Stimulated activated CD4-positive, alpha-beta T cell treated with anti-CD3 and anti-CD28 coated beads, Interleukin-15, amount 100 ng/mL, for 24 hours (primary cell): ENCODE measurements at regions not wholly inside any gene's neighbourhood (a gene's known extent, or its start where the extent isn't known, plus 50 kb on each side); places are given as distances from the start of the nearest gene placed in this dataset.
"Not testable (repeated sequence)": the region's sequence is repeated elsewhere in the genome, so short reads cannot be mapped to it uniquely, and the experiment has no call there.

Source experiments
- DNase-seq: peaks from one replicate; pipeline ENCODE4 v3.0.0-alpha.2; 2020

GRCh38 chr2:226467221-226467620, 332.4 kb downstream of the IRS1 start:
- no peak for DNase-seq

DNA sequence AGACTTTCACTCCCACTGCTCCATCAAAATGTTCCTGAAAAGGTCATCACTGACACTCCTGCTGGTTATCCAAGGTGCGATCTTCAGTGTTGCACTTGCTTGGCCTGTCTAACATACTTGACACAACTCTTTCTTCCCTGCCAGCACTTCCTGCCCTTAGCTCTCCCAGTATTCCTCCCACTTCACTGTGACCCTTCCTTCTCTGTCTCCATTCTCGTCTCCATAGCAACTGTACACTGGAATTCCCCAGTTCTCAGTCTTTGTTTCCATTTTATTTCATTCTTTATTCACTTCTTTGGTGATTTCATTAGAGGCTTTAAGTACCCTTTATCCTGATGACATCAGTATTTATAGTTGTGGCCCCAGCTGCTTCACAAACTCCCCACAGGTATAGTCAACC, 333.0 kb downstream of the IRS1 start:
- DNase-seq: no peak

- DNase-seq: no peak
Measured at GRCh38 chr2:226466124-226466523, 333.5 kb downstream of the IRS1 start.

DNA sequence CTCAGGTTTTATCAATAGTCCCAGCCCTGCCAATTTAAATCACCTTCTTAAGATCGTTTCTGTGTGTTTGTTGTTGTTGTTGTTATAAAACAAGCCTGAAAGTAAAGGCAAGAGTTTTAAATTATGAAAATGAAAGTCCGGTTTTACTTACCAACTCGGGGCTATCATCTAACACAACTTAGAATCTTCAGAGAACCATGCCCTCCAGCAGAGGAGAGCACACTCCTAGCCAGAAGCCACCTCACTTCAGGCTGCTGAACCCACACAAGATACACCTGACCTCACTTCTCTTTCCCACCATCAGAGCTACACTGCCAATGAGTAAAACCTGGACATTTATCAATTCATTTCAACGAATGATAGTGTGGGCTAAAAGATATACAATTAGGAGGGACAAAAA, 335.2 kb downstream of the IRS1 start:
- DNase-seq: no peak

DNA sequence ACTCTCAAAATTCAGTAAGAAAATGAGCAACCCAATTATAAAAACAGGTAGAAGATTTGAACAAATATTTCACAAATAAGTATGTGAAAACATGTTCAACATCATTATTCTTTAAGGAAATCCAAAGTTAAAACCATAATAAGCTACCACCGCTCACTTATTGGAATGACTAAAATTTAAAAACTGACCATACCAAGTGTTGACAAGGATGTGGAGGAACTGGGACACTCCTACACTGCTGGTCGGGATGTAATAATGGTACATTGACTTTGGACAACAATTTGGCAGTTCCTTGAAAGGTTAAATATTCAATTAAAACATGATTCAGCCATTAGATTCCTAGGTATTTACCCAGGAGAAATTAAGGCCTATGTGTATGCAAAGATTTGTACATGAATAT, 336.5 kb downstream of the IRS1 start:
- DNase-seq: no peak

DNA sequence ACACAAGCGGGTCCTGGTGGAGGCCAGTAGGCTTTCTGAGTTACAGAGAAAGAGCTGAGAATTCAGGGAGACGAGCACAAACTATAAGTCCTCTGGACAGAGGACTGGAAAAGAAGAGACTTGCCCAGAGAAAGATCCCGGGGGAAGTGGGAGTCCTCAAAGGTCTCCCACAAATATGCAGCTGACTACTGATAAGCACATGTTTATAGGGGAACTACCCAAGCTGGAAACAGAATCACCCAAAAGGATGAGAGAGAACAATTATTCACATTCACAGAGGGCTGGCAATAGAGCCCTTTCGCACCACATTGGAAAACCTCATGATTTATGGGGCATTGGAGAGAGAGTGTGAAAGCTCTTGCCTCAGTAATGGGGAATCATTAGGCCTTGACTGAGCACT, 337.6 kb downstream of the IRS1 start:
- no peak for DNase-seq

DNA sequence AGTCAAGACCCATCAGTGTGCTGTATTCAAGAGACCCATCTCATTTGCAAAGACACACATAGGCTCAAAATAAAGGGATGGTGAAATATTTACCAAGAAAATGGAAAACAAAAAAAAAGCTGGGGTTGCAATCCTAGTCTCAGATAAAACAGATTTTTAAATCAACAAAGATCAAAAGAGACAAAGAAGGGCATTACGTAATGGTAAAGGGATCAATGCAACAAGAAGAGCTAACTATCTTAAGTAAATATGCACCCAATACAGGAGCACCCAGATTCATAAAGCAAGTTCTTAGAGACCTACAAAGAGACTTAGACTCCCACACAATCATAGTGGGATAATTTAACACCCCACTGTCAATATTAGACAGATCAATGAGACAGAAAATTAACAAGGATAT, 343.5 kb downstream of the IRS1 start:
- not testable (repeated sequence) for DNase-seq

- no peak for DNase-seq
Measured at GRCh38 chr2:226452768-226453167, 346.9 kb downstream of the IRS1 start.

DNA sequence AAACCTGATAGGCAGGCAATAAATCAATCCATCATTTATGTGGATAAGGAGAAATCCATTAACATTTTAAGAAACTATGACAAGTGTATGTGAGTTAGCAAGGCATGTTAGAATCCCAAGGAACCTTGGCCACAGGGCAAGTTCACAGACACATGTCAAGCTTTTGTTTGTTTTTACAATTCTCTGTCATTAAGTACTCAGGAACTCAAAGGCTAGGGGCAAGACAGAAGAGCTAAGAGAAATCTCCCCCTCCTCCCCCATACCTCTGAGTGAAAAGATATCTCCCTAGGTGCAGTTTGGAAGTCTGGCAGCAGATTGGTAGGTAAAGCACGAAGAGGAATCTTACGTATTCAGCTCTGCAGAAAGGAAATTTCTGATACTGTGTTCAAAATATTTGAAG, 348.1 kb downstream of the IRS1 start:
- no peak for DNase-seq

GRCh38 chr2:226450141-226450540, 349.5 kb downstream of the IRS1 start:
- no peak for DNase-seq

- DNase-seq: no peak
Measured at GRCh38 chr2:226447338-226448300, 352.0 kb downstream of the IRS1 start.

GRCh38 chr2:226446406-226447001, 353.1 kb downstream of the IRS1 start:
- DNase-seq: no peak

DNA sequence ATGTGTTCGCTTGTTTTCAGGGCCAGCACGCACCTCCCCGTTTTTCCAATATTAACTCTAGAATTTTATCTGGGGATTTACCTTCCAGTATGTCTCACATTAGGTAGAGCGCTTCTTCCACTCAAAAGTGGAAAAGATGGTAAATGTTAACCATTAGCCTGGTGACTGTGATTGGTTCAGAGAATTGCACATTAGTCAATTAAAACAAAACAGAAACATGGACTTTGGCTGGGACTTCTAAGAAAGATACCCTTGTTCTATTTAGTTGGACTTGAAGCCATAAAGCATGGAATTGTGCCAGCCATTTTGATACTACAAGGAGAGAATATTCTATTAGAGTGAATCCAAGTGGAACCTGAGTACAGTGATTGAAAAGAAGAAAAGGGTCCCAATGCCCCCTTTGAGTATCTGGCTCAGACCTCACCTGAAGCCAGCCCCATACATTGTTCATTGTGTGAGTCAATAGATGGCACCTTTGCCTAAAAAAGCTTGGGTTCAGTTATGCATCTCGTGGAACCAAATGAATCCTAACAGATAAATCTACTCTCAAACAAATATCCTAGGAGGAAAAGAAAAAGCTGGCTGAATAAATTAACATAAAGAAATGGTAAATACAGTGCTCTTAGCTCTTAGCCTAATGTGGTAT, 354.3 kb downstream of the IRS1 start:
- DNase-seq: no peak

GRCh38 chr2:226443112-226443511, 356.5 kb downstream of the IRS1 start:
- no peak for DNase-seq

GRCh38 chr2:226440127-226440918, 359.3 kb downstream of the IRS1 start:
- DNase-seq: no peak

DNA sequence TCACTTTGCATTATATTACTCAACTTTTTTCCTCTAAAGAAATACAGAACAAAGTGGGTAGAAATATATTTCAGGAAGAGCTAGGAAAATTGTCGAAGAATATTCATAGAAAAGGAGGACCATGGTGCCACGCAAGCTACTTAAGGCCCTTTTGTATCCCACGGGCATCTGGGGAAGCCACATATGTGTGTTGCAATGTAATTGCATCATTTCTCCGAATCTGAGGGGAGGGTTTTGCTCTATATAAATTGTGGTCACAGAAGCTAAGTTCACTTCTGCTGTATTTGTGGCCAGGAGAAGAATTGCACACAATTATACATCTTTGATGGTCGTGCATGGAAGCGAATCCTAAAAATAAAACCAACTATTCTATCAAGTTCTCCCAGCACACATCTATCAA, 360.3 kb downstream of the IRS1 start:
- DNase-seq: no peak

- DNase-seq: no peak
Measured at GRCh38 chr2:226435146-226435545, 364.5 kb downstream of the IRS1 start.

DNA sequence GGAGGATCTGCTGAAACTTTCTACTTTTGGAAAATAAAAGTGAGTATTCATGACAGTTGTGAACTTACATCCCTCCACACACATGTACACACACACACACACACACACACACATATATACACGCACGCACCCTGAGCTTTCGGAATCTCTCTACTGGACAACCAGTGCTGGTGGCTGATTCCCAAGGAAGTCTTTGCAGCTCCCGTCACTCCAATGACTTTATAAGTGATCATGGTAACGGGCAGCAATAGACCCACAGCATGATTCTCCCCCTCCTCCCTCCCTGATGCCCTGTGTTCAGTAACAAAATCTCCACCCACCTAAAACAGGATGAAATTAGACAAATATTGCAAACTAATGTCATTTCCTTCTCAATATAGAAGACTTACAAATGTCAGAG, 364.9 kb downstream of the IRS1 start:
- DNase-seq: no peak

- DNase-seq: no peak
Measured at GRCh38 chr2:226431288-226431948, 368.2 kb downstream of the IRS1 start.

DNA sequence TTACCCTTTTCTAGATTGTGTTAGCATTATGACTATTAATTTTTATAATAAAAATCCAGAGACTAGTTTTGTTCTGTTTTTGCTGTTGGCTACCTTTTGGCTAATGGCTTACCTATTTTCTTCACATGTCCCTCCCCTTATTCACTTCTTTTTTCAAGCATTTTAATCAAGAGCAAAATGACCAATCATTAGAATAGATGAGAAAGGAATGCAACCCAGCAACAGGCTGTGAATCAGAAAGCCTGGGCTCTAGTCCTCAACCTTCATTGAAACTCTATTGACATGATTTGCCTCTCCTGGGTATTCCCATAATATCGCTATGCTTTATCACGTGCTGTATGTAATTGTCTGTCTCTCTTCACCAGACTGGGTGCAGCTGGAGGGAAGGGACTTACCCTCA, 370.1 kb downstream of the IRS1 start:
- no peak for DNase-seq

GRCh38 chr2:226427538-226428307, 371.9 kb downstream of the IRS1 start:
- no peak for DNase-seq

DNA sequence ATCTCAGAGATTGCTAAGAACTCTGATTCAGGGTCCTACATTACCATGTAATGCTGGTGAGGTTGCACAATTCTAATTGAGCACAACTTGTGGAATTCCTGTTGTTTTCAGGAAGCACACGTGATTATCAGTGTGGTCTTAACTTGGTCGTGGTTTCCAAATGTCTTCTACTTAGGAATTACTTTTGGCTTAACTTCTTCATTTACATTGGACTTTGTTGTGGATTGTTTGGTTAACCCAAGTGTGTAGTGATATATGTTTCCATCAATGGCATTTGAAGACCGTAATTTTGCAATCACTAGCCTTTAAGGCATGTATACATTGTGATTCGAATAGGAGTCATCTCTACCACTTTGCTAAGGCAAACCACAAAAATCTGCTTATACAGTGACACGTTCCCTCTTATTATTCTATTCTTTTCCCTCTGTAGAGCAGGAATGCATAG, 373.3 kb downstream of the IRS1 start:
- no peak for DNase-seq
